ENCODE measurements at regions not wholly inside any gene's neighbourhood (a gene's known extent, or its start where the extent isn't known, plus 50 kb on each side); places are given as distances from the start of the nearest gene placed in this dataset.

DNA sequence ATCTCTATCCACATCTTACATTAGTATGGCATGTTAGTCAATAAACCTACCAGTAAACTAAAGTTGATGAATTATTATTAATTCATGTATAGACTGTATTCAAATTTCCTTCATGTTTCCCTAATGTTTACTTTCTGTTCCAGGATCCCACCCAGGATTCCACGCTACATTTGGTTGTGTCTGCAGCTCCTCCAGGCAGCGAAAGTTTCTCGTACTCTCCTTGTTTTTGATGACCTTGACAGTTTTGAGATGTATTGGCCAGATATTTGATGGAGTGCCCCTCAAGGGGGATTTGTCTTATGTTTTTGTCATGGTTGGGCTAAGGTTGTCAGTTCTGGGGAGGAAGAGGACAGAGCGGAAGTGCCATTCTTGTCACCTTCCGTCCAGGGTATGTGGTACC lies 445.2 kb upstream of the CDH4 start:
- no peak for FAIRE-seq
- no peak overlapping the region for H3K14ac ChIP-seq (ENCODE audit: insufficient read length)
- no peaks in the 10 kb centered on the region for H3K79me2 ChIP-seq (ENCODE audit: control insufficient read depth in 1 of 2, insufficient read depth in 2 of 2, low read length in 2 of 2)
- H3K18ac ChIP-seq (ENCODE audit: extremely low read depth, low read length) = no peak overlapping the region
- H3K4me1 ChIP-seq (replicated peaks in 1 of 4; ENCODE audit: control insufficient read depth in 3 of 4, insufficient read depth in 4 of 4, low read length in 3 of 4) = peaks cover 6 to 12% (median 7%) of the 10 kb centered on the region in 4 experiments
- no peak overlapping the region for H3K9ac ChIP-seq (replicated peaks in 1 of 4; ENCODE audit: extremely low read depth in 1 of 4, low read depth in 3 of 4, low read length in 3 of 4)
- no peak overlapping the region; the same call in 1 of the 2 replicates for H2AK5ac ChIP-seq (ENCODE audit: low read depth, low read length)
- H3K27ac ChIP-seq (ENCODE audit: low read depth, low read length) = no peak overlapping the region
- 91% methylated on average over 5 of the region's 5 CpGs; no CpG with 5 or more reads in 1 of the 2 experiments for WGBS, 2 experiments (ENCODE audit: extremely low coverage in 1 of 2, insufficient coverage in 1 of 2, insufficient read length in 1 of 2, insufficient replicate concordance in 2 of 2, low coverage in 1 of 2, low lambda C conversion rate in 2 of 2, missing lambda C conversion rate in 1 of 2)
- H3K79me1 ChIP-seq (ENCODE audit: low read depth, low read length) = no peaks in the 10 kb centered on the region
- H3K23ac ChIP-seq (ENCODE audit: insufficient read length) = no peak overlapping the region
- H2BK15ac ChIP-seq (ENCODE audit: low read length) = no peak overlapping the region; the same call in 1 of the 2 replicates
- no peak overlapping the region for H4K5ac ChIP-seq (ENCODE audit: insufficient read length, low read depth, low read length)
- H3K27me3 ChIP-seq (replicated peaks in 1 of 4; ENCODE audit: control insufficient read depth in 3 of 4, extremely low read depth in 1 of 4, insufficient read depth in 3 of 4, low read length in 3 of 4) = no peaks in the 10 kb centered on the region
- H3K4ac ChIP-seq (replicated peaks; ENCODE audit: insufficient read length, low read depth, low read length) = no peak overlapping the region
- H3K4me2 ChIP-seq (ENCODE audit: insufficient read depth in 1 of 2, low read depth in 2 of 2, low read length in 2 of 2) = no peak overlapping the region
- H2BK120ac ChIP-seq (replicated peaks; ENCODE audit: low read depth, low read length) = no peak overlapping the region
- H2BK20ac ChIP-seq (ENCODE audit: low read length) = 0 out of 2 replicates have a peak overlapping the region, but pooled peaks have one; percentile 29
- H2BK5ac ChIP-seq (ENCODE audit: low read depth, low read length) = no peak overlapping the region
- H2BK12ac ChIP-seq (ENCODE audit: low read depth, low read length) = no peak overlapping the region; the same call in 1 of the 2 replicates
- no peak overlapping the region for H4K91ac ChIP-seq (replicated peaks; ENCODE audit: insufficient read length, low read length)
- H2AFZ ChIP-seq (ENCODE audit: low read length) = no peak overlapping the region
- H4K8ac ChIP-seq (ENCODE audit: extremely low read depth, insufficient read depth, low read length) = no peak overlapping the region
- H4K20me1 ChIP-seq (replicated peaks in 1 of 2; ENCODE audit: control insufficient read depth in 1 of 2, insufficient read depth in 2 of 2, low read length in 2 of 2) = no peaks in the 10 kb centered on the region
- no peak overlapping the region for H3K4me3 ChIP-seq (ENCODE audit: extremely low read depth in 1 of 4, insufficient read depth in 2 of 4, low read depth in 3 of 4, low read length in 4 of 4)
- ChIA-PET POLR2A (ENCODE audit: partially characterized antibody) (no interaction called here), CTCF (ENCODE audit: partially characterized antibody) (no interaction called here)
- no peaks in the 10 kb centered on the region for H3K36me3 ChIP-seq (ENCODE audit: control insufficient read depth in 2 of 4, insufficient read depth in 4 of 4, low read length in 3 of 4)
- no peak for DNase-seq (ENCODE audit: low read depth in 1 of 2, low spot score in 2 of 2)
- peaks cover 6 to 8% of the 10 kb centered on the region in 2 experiments for H3K9me3 ChIP-seq (ENCODE audit: insufficient read depth in 2 of 2, low read depth in 1 of 2, low read length in 1 of 2)
- no peak overlapping the region for H3K56ac ChIP-seq (replicated peaks; ENCODE audit: insufficient read length, low read depth, low read length)
- no peaks in the 10 kb centered on the region for H3K23me2 ChIP-seq (ENCODE audit: low read depth, low read length)
- TF ChIP-seq RBBP5 (IDR thresholded peaks at IDR 0.05; ENCODE audit: borderline replicate concordance, low read depth, low read length) (no peak), HDAC6 (IDR thresholded peaks at IDR 0.05; ENCODE audit: low read depth, low read length) (no peak), CREB1 (IDR thresholded peaks at IDR 0.05) (no peak), SP1 (IDR thresholded peaks at IDR 0.05; ENCODE audit: low read depth, low read length) (no peak), RAD21 (IDR thresholded peaks at IDR 0.05 in 1 of 2, conservative IDR thresholded peaks at IDR 0.05 in 1 of 2; ENCODE audit: low read depth in 2 of 2, low read length in 2 of 2) (no peak), KDM1A (IDR thresholded peaks at IDR 0.05; ENCODE audit: borderline replicate concordance, low read length) (no peak), RFX5 (IDR thresholded peaks at IDR 0.05; ENCODE audit: borderline replicate concordance, low read depth, low read length) (no peak), RNF2 (IDR thresholded peaks at IDR 0.05; ENCODE audit: borderline replicate concordance, low read depth, low read length, missing control alignments, poor library complexity, severe bottlenecking) (no peak), NRF1 (IDR thresholded peaks at IDR 0.05; ENCODE audit: low read depth, low read length) (no peak), CHD2 (IDR thresholded peaks at IDR 0.05; ENCODE audit: low read length) (no peak), GABPA (IDR thresholded peaks at IDR 0.05; ENCODE audit: borderline replicate concordance, insufficient read depth, low read length) (no peak), EZH2 (IDR thresholded peaks at IDR 0.05; ENCODE audit: low read depth, low read length, severe bottlenecking) (no peak), SP2 (IDR thresholded peaks at IDR 0.05; ENCODE audit: low read length) (no peak), JUND (IDR thresholded peaks at IDR 0.05; ENCODE audit: low read length) (no peak), CTBP2 (IDR thresholded peaks at IDR 0.05; ENCODE audit: borderline replicate concordance, insufficient read depth, insufficient read length, low read length) (no peak)

Data from H1 (cell line).